ENCODE measurements at regions not wholly inside any gene's neighbourhood (a gene's known extent, or its start where the extent isn't known, plus 50 kb on each side); places are given as distances from the start of the nearest gene placed in this dataset.
A peak's percentile ranks its signal among the peaks of the same experiment; 100 is the strongest.

DNA sequence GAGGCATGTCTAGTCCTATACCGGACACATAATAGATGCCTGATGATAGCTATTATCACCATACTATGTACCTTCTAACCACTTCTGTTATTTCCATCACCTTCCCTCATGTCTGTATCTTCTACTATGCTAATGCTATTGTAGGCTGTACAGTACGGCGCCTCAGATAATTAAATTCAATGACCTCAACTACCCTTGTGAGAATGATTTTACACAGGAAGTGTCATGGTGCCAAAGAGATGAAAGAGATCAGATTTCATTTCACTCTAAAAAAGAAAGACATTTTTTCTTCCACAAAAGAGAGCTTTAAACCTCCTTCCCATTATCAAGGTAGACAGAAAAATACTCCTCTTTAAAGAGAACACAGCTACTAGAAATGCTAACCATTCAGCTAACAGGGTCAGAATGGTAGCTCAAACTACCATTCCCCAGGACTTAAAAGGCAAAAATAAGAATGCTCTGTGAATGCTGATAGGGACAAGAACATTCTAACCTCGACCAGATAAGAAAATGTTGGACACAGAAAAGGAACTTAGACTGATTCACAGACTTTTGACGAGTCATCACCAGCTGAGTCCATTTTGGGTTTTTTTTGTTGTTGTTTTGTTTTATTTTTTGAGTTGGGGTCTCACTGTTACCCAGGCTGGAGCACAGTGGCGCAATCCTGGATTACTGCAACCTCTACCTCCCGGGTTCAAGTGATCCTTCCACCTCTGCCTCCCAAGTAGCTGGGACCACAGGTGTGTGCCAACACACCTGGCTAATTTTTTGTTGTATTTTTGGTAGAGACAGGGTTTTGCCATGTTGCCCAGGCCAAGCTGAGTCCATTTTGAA is 99.2 kb upstream of the RAPGEF2 start:
- peak; percentile 51 for FAIRE-seq
- DNase-seq (ENCODE audit: insufficient read length, low spot score), result no peak

DNA sequence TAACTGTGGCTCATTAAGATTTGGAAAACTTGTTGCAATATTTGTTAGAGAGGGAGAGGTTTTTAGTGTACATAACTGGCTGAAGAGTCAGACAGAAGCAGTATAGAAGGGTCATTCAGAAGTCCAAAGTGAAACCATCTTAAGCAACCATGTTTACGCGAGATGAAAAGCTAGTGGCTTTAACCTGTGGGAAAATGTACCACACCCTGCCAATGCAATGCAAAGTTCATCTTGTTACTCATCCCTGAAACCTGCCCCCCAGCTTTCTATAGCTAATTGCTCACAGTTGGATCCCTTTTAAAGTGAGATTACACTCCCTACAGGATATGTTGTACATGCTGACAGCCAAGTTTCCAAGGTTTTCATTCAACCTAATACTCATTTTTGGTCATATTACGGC is 96.7 kb upstream of the RAPGEF2 start:
- no peak for FAIRE-seq
- no peak for DNase-seq (ENCODE audit: insufficient read length, low spot score)

DNA sequence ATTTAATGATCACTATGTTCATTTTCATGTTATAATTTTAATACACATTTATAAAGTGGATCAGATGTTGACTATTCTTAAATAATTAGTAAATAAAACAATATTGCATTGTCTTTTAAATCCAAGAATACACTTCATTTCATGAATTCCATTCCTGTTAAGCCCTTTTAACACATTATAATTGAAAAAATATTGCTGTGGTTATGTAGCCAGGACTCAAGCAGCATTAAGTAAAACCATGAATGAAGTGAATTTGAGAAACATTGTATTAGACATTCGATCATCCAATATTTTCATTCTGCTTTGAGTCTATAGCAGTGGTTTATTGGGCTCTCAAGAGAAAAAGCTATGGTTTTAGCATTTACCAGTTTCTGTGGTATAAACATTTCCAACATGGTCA is 94.2 kb upstream of the RAPGEF2 start:
- DNase-seq (ENCODE audit: insufficient read length, low spot score) (no peak), FAIRE-seq (no peak)

DNA sequence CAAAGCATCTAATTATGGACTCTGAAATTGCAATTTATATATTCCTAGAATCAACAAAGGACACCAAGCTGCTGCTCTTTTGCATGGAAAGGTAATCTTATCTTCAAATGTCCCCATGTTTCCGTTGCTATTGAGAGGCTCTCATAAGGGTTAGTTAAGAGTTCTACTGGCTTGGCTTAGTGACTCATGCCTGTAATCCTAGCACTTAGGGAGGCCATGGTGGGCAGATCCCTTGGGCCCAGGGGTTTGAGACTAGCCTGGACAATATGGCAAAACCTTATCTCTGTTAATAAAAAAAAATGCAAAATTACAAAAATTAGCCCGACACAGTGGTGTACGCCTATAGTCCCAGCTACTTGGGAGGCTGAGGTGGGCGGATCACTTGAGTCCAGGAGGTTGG is 93.4 kb upstream of the RAPGEF2 start:
- DNase-seq (ENCODE audit: insufficient read length, low spot score) (no peak), FAIRE-seq (no peak)

DNA sequence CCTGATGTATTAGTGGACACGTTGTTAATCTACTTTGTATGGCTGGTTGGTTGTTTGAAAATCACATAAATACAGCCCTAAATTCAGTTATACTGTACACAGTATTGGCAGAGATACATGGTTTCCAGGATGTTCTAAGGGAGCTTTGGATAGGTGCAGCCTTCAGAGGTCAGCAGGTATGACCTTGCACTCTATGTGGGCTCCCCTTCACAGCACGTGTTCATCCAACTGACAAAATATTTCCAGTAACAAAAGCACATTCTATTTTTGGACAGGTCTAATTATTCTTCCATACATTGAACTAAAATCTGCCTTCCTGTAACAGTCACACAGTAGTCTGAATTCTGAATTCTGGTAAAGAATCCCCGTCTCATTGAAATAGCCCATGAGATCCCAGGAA is 92.8 kb upstream of the RAPGEF2 start:
- DNase-seq (ENCODE audit: insufficient read length, low spot score) (no peak), FAIRE-seq (no peak)

DNA sequence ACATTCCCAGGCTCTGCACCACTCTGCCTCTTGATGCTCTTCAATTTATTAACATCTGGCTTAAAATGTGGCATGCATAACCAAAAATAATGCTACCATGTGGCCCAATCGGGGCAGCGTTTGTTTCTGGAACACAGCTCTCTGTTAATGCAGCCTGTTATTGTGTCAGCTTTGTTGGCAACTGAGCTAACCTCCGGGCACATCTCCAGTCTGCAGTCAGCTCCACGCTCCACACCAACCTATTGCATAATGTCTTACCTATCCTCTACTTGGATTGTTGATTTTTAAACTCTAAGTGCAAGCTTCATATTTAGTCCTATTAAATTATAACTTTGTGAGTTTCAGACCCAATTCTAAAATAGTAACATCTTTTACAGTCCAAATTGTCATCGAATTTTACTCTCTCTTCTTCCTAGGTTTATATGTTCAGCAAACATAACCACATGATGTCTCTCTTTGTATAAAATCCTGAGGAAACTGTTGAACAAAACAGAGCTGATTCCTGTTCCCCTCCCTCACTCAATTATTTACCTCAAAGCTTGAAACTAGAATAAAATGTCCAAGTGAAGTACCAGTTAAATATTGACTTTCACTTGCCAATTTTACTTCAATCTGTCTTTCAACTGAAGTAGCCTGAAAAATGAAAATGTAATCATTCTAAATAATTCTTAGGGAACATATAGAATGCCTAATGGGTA is 92.2 kb upstream of the RAPGEF2 start:
- peak; percentile 82 for FAIRE-seq
- no peak for DNase-seq (ENCODE audit: insufficient read length, low spot score)

DNA sequence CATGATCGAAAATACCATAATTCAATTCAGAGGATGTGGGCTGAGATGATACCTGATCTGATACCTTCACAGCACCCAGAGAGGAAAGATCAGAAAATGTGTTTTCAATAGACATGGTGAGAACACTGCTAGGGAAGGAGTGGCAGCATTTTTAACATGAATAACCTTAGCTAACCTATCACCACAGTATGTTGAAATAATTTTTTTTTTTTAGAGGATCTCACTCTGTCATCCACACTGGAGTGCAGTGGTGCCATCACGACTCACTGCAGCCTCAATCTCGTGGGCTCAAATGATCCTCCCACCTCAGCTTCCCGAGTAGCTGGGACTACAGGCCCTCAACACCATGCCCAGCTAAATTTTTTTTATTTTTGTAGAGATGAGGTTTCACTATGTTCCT is 90.5 kb upstream of the RAPGEF2 start:
- FAIRE-seq, result no peak
- no peak for DNase-seq (ENCODE audit: insufficient read length, low spot score)

DNA sequence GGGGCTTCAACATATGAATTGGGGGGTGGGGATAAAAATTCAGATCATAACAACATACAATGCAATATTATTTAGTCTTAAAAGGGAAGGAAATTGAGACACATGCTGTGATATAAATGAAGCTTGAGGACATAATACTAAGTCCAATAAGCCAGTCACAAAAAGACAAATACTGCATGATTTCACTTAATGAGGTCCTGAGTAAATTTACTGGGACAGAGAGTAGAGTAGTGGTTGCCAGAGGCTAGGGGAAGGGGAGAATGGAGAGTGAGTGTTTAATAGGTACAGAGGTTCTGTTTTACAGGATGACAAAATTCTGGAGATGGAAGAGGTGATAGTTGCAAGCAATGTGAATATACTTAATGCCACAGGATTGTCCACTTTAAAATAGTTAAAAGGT is 89.2 kb upstream of the RAPGEF2 start:
- no peak for FAIRE-seq

DNA sequence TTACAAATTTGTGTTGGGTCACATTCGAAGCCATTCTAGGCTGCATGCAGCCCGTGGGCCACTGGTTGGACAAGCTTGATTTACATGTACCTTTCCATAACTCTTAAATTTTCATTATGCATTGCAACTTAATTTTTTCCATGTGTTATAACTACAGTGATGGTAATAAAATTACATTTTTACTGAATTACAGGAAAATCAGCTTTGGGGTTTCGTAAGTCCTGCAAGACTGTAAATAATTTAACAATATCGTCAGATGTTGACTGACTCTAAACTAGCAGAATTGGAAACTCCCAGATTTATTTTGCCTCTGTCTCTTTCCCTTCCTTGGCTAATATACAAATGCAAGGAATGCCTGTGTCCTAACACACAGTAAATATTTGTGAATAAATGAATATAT is 88.0 kb upstream of the RAPGEF2 start:
- DNase-seq (ENCODE audit: insufficient read length, low spot score) (no peak), FAIRE-seq (no peak)

More for the DNA sequence above, 89.2 kb upstream of the RAPGEF2 start:
- no peak for DNase-seq (ENCODE audit: insufficient read length, low spot score)

DNA sequence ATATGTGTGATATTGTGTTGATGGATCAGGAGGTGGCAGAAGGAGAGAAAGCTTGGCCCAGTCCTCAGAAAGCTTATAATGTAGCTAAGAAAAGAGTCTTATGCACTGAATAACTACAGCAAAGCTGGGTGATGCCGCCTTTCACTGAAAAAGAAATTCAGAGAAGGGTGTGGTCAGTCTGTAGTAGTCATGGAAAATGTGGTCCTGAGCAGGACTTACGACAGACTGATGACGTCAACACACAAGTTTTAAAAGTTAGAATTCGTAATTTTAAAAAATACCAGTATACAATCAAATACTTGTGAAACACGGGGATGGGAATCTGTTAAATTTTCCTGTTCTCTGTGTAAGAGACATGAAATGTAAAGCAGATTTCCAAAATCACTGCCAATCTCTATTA is 87.0 kb upstream of the RAPGEF2 start:
- FAIRE-seq (no peak), DNase-seq (ENCODE audit: insufficient read length, low spot score) (no peak)

DNA sequence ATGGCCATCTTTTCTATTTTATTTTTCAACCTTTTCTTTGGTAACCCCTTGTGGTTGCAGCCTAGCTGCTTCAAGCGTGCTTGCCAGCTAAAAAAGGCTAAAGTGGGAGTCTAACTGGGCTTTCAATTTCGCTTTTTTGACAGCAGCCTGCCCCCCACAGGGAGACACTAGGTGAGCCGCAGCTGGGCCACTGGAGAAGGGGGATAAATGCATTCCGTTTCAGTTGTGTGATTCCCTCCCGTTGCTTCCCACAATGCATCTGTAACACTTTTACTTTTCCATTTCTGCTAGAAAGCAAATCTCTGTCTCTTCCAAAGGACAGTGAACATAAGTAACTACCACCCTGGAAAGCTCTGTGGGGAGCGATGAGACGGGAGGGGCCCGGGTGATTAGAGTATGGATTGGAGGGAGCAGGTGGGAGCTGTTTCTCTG is 86.3 kb upstream of the RAPGEF2 start:
- peak; percentile 92 for FAIRE-seq
- DNase-seq (ENCODE audit: insufficient read length, low spot score), result peak; percentile 36

DNA sequence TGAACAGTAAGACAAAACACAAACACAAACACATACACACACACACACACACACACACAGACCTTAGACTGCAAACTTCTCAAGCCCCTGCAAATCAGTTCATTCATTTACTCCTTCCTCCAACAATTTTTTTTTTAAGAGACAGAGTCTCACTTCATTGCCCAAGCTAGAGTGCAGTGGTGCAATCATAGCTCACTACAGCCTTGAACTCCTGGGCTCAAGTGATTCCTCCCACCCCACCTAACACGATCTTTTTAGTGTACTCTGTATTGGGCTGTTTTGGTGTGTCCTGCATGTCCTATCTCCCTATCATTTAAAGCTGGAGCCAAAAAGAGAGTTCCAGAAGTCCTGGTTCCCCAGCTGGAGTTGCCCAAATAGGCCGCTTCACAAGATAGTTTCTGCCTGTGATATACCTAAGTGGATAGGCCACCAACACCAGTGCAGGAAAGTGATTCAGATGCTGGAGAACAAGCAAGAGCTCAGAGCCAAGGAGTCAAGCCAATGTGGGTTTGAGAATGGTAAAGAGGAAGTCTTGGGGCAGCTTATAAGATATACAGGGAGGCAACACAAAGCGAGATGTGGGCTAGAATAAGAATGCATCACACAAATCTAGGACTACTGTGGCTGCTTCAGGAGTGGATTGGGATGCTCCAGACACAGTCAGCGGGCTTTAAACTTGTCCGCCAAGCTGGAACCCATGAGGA is 85.4 kb upstream of the RAPGEF2 start:
- FAIRE-seq (no peak), DNase-seq (ENCODE audit: insufficient read length, low spot score) (no peak)

DNA sequence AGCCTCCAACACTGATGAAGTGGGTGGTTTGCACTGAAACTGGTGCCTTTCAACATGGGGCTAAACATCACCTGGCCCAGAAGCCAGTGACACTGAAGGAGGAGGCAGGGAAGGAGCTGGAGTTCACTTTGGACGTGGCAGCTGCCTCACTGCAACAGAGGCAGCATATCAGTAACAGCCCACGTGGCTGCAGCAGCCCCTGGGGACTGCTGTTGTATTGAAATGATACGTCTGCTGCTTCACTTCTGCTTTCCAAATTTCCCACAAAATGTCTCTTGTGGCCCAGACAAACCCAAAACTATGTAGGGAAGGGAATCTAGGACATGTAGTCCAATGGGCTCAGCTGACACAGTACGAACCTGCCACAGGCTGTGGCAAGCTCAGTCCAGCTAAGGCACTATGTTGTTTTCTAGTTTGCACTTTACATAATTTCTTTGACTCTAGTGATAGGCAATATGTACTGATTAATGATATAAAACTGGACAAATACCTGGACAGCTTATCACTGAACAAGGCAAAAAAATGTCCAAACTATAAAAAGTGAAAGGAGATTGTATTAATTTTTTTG is 84.7 kb upstream of the RAPGEF2 start:
- peak; percentile 97 for FAIRE-seq
- DNase-seq (ENCODE audit: insufficient read length, low spot score), result peak; percentile 39

DNA sequence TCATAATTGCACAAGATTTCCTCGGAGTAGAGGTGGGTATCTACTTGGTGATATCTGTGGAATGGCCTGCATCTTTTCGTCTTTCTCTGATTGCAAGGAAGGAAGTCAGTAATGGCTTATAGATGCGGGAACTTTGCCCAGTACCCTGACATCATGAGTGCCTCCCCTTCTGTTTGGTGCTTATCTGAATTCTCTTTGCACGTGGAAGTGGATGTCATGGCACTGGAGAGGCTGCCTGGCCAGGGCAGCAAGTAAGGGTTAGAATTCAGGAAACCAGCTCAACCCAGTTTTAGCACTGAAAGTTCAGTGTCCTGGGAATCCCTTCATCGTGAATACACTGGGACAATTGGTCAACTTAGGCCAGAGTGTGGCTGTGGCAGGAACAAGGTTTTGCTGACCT is 83.5 kb upstream of the RAPGEF2 start:
- DNase-seq (ENCODE audit: insufficient read length, low spot score) (no peak), FAIRE-seq (no peak)

DNA sequence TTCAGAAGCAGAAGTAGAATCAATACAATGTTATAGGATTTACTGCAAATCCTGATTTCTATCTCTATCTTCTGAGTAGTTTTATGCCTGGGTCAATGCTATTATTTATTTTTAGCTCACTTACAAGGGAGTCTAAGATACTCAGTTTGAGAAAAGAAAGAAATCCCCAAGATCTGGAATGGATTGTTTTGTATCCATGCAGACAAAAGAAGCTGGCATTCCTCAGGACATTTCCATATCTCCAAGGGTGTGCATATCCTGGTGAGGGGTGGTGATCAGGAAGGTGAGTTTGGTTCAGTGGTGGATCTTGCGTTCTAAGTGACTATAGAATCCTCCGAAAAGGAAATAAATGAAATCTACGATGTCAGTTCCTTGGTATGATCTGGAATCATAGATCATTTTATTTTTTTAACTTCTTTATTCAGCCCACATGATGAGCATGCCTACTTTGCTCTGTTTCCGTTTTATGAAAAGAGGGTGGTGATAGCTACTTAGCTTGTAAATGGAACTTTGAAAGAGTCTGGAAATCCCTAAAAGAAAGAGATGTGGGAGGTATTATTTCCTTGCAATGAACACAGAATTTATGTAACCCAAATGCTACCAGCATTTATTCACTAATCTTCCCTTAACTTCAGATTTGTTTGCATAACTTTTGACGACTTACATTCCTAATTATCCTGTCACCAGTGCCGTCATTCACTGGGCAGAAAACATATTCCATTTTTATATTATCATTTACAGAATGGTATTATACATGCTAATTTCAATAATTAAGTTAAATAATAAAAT is 81.1 kb upstream of the RAPGEF2 start:
- DNase-seq (ENCODE audit: insufficient read length, low spot score), result no peak
- FAIRE-seq, result no peak

DNA sequence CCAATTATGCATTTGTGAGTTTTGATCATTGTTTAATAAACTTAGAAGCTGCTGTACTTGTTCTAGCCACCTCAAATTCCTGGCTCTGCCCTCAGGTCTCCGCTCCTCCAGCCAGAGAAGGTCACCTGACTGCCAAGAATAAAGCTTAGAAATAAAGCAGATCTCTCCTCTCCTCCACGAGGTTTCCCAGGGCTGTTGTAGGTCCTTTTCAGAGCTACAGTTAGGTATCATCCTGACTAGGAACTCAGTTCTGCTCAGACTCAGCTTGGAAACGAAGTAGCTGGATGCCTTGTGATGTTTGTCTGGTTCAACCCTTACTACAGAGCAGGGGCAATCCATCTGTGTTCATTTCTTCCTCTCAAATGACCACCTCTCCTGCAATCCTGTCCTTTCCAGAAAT is 79.1 kb upstream of the RAPGEF2 start:
- DNase-seq (ENCODE audit: insufficient read length, low spot score) (no peak), FAIRE-seq (no peak)

DNA sequence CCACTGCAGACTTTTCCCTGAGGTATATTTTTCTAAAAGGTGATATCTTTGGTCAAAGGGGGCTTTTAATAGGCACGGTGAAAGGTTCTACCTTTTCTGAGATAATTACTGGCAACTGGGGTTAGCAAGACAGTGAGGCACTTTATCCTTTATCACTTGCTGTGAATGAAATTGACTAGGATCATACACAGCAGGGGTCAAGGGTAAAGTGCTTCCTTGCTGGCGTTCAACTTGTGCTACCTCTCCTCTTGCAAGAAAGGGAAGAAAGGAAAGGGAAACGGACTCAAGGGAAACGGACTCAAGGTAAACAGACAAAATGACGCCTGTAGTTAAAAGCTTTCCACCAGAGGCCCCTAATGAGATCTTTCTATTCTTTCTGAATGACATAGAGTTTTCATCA is 78.6 kb upstream of the RAPGEF2 start:
- no peak for FAIRE-seq
- no peak for DNase-seq (ENCODE audit: insufficient read length, low spot score)

DNA sequence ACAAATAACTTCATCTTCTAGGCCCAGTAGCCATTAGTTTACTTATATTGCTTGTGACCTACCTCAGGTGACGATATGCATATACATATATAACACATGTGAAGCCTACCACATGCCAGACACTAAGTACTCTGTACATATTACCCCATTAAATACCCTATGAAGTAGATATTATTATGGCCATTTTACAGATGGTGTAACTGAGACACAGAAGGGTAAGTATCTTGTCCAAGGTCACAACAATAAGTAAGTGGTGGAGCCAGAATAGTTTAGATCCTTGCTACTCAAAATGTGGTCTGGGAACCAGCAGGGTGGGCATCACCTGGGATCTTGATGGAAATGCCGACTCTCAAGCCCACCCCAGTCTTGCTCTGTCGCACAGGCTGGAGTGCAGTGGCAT is 78.1 kb upstream of the RAPGEF2 start:
- DNase-seq (ENCODE audit: insufficient read length, low spot score), result no peak
- no peak for FAIRE-seq

DNA sequence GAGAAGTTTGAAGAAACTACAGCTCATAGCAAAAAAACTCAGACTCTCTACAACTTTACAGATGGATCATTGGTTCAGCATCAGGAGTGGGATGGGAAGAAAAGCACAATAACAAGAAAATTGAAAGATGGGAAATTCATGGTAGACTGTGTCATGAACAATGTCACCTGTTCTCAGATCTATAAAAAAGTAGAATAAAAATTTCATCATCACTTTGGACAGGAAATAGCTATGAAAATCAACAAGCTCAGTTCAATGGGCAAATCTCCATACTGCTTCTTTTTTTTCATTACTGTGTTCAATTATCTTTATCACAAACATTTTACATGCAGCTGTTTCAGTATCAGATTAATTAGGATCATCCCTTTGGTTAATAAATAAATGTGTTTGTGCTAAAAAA is 76.5 kb upstream of the RAPGEF2 start:
- no peak for FAIRE-seq
- no peak for DNase-seq (ENCODE audit: insufficient read length, low spot score)

DNA sequence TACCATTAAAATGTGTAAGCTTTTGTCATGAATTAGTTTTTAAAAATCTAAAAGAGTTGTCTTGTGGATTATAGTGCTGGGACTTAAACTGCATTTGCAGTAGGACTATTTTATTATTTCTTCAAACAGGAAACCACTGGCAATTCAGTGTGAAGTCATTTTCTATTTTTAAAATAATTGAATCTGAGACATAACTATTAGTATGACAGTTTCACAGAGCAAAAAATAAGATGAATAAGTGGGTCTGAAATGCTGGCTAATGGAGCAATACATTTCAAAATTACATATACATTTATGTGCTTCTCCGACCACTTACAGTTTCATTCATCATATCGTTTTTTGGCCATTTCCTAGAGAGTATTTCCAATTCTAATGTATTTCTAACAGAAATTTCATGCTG is 75.3 kb upstream of the RAPGEF2 start:
- FAIRE-seq (no peak), DNase-seq (ENCODE audit: insufficient read length, low spot score) (no peak)

DNA sequence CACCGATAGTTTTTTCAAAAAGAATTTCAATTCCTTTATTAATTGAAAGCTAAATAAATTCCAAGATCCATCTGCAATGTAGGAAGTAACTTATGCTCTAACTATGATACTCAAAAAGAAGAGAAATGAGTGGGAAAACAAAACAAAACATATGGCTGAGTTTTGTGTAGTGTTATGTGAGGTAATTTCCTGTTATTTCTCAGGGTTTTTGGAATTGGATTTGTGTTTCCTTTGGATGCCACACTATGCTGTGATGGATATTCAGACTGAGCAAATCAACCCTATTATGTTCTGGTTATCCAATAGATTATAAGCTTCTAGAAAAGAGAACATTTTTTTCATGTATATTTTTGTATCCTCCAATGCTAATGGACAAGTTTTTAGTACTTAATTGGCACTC is 73.4 kb upstream of the RAPGEF2 start:
- no peak for DNase-seq (ENCODE audit: insufficient read length, low spot score)
- FAIRE-seq, result peak; percentile 74
